ENCODE measurements at regions not wholly inside any gene's neighbourhood (a gene's known extent, or its start where the extent isn't known, plus 50 kb on each side); places are given as distances from the start of the nearest gene placed in this dataset.

- no peak for TF ChIP-seq SP1 (IDR thresholded peaks at IDR 0.05)
- no peak for TF ChIP-seq TARDBP (IDR thresholded peaks at IDR 0.05)
- no peak for TF ChIP-seq ELF4 (IDR thresholded peaks at IDR 0.05)
- no peak for TF ChIP-seq FOXK2 (IDR thresholded peaks at IDR 0.05)
- TF ChIP-seq PKNOX1 (IDR thresholded peaks at IDR 0.05) = no peak
- no peak for TF ChIP-seq HDGF (IDR thresholded peaks at IDR 0.05; ENCODE audit: borderline replicate concordance)
- TF ChIP-seq FOXM1 (IDR thresholded peaks at IDR 0.05; ENCODE audit: borderline replicate concordance) = no peak
Measured at GRCh38 chr15:97687654-97688053, 272.8 kb upstream of the ARRDC4 start.

Measured in HEK293T (cell line).